ENCODE measurements at regions not wholly inside any gene's neighbourhood (a gene's known extent, or its start where the extent isn't known, plus 50 kb on each side); places are given as distances from the start of the nearest gene placed in this dataset.

- no peaks in the 10 kb centered on the region for H3K4me1 ChIP-seq (ENCODE audit: insufficient read depth, low read length)
- H3K4me3 ChIP-seq (ENCODE audit: low read depth in 1 of 2, low read length in 2 of 2), result no peak overlapping the region
- ATAC-seq (ENCODE audit: insufficient read depth, low read depth), result no peak
- H3K36me3 ChIP-seq (ENCODE audit: insufficient read depth, low read length), result no peaks in the 10 kb centered on the region
- no peak for DNase-seq
- no peaks in the 10 kb centered on the region for H3K27me3 ChIP-seq (ENCODE audit: insufficient read depth, low read length, poor library complexity)
- H3K9ac ChIP-seq (ENCODE audit: low read depth, low read length), result no peak overlapping the region
- H3K4me2 ChIP-seq (ENCODE audit: insufficient read depth, low read length), result no peak overlapping the region
- no peak overlapping the region for H2AFZ ChIP-seq (ENCODE audit: low read depth, low read length)
- H3K27ac ChIP-seq (ENCODE audit: low read length), result no peak overlapping the region
- H3K79me2 ChIP-seq (ENCODE audit: insufficient read depth, low read length), result no peaks in the 10 kb centered on the region
- TF ChIP-seq CTCF (IDR thresholded peaks at IDR 0.05; ENCODE audit: borderline replicate concordance, extremely low read depth, low read length, poor library complexity, severe bottlenecking) (no peak), EZH2 (IDR thresholded peaks at IDR 0.05; ENCODE audit: borderline replicate concordance, low read depth, low read length, severe bottlenecking) (no peak)
- H3K9me3 ChIP-seq (ENCODE audit: insufficient read depth, low read length, severe bottlenecking), result no peaks in the 10 kb centered on the region
- H4K20me1 ChIP-seq (ENCODE audit: insufficient read depth, low read length), result no peaks in the 10 kb centered on the region
These were observed 154.5 kb downstream of the OTOR start for GRCh38 chr20:16902662-16903061.

GRCh38 chr20:16904751-16905150 is 156.6 kb downstream of the OTOR start:
- no peak for TF ChIP-seq CTCF (IDR thresholded peaks at IDR 0.05; ENCODE audit: borderline replicate concordance, extremely low read depth, low read length, poor library complexity, severe bottlenecking)
- TF ChIP-seq EZH2 (IDR thresholded peaks at IDR 0.05; ENCODE audit: borderline replicate concordance, low read depth, low read length, severe bottlenecking), result no peak
- Histone ChIP-seq H3K4me1 (ENCODE audit: insufficient read depth, low read length) (no peaks in the 10 kb centered on the region), H2AFZ (ENCODE audit: low read depth, low read length) (no peak overlapping the region), H3K9me3 (ENCODE audit: insufficient read depth, low read length, severe bottlenecking) (no peaks in the 10 kb centered on the region), H3K4me3 (ENCODE audit: low read depth in 1 of 2, low read length in 2 of 2) (no peak overlapping the region), H3K9ac (ENCODE audit: low read depth, low read length) (no peak overlapping the region), H3K79me2 (ENCODE audit: insufficient read depth, low read length) (no peaks in the 10 kb centered on the region), H3K27ac (ENCODE audit: low read length) (no peak overlapping the region), H3K36me3 (ENCODE audit: insufficient read depth, low read length) (no peaks in the 10 kb centered on the region), H3K4me2 (ENCODE audit: insufficient read depth, low read length) (no peak overlapping the region), H3K27me3 (ENCODE audit: insufficient read depth, low read length, poor library complexity) (no peaks in the 10 kb centered on the region), H4K20me1 (ENCODE audit: insufficient read depth, low read length) (no peaks in the 10 kb centered on the region)
- DNase-seq (no peak), ATAC-seq (ENCODE audit: insufficient read depth, low read depth) (no peak)

DNA sequence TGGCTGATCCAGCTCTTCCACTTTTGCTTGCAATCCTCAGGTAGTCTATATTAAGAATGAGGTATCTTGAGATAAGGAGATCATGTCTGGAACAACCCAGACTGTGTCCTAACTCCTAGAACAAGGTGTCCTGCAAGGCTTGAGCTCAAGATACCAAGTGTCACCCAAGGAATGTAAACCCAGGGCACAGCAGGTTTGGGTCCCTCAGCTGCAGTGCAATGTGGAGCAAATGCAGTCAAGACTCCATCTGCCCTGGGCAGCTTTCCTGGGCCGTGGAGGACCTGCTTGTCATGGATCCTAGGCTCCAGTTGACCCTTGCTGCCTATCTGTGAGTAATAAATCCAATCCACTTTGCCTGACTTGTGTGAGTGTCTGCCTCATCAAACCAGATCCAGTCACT is 166.1 kb downstream of the OTOR start:
- Histone ChIP-seq H2AFZ (ENCODE audit: low read depth, low read length) (no peak overlapping the region), H3K27ac (ENCODE audit: low read length) (no peak overlapping the region), H3K36me3 (ENCODE audit: insufficient read depth, low read length) (no peaks in the 10 kb centered on the region), H4K20me1 (ENCODE audit: insufficient read depth, low read length) (no peaks in the 10 kb centered on the region), H3K4me2 (ENCODE audit: insufficient read depth, low read length) (no peak overlapping the region), H3K4me1 (ENCODE audit: insufficient read depth, low read length) (no peaks in the 10 kb centered on the region), H3K79me2 (ENCODE audit: insufficient read depth, low read length) (no peaks in the 10 kb centered on the region), H3K9ac (ENCODE audit: low read depth, low read length) (no peak overlapping the region), H3K9me3 (ENCODE audit: insufficient read depth, low read length, severe bottlenecking) (no peaks in the 10 kb centered on the region), H3K27me3 (ENCODE audit: insufficient read depth, low read length, poor library complexity) (no peaks in the 10 kb centered on the region), H3K4me3 (ENCODE audit: low read depth in 1 of 2, low read length in 2 of 2) (no peak overlapping the region)
- ATAC-seq (ENCODE audit: insufficient read depth, low read depth) (no peak), DNase-seq (no peak)
- no peak for TF ChIP-seq CTCF (IDR thresholded peaks at IDR 0.05; ENCODE audit: borderline replicate concordance, extremely low read depth, low read length, poor library complexity, severe bottlenecking)
- no peak for TF ChIP-seq EZH2 (IDR thresholded peaks at IDR 0.05; ENCODE audit: borderline replicate concordance, low read depth, low read length, severe bottlenecking)

- H3K9me3 ChIP-seq (ENCODE audit: insufficient read depth, low read length, severe bottlenecking), result no peaks in the 10 kb centered on the region
- no peak for ATAC-seq (ENCODE audit: insufficient read depth, low read depth)
- no peak overlapping the region for H3K27ac ChIP-seq (ENCODE audit: low read length)
- H3K9ac ChIP-seq (ENCODE audit: low read depth, low read length), result no peak overlapping the region
- no peak overlapping the region for H3K4me3 ChIP-seq (ENCODE audit: low read depth in 1 of 2, low read length in 2 of 2)
- H3K4me1 ChIP-seq (ENCODE audit: insufficient read depth, low read length), result no peaks in the 10 kb centered on the region
- no peaks in the 10 kb centered on the region for H4K20me1 ChIP-seq (ENCODE audit: insufficient read depth, low read length)
- H3K79me2 ChIP-seq (ENCODE audit: insufficient read depth, low read length), result no peaks in the 10 kb centered on the region
- TF ChIP-seq EZH2 (IDR thresholded peaks at IDR 0.05; ENCODE audit: borderline replicate concordance, low read depth, low read length, severe bottlenecking) (no peak), CTCF (IDR thresholded peaks at IDR 0.05; ENCODE audit: borderline replicate concordance, extremely low read depth, low read length, poor library complexity, severe bottlenecking) (no peak)
- no peaks in the 10 kb centered on the region for H3K36me3 ChIP-seq (ENCODE audit: insufficient read depth, low read length)
- DNase-seq, result no peak
- H3K4me2 ChIP-seq (ENCODE audit: insufficient read depth, low read length), result no peak overlapping the region
- no peaks in the 10 kb centered on the region for H3K27me3 ChIP-seq (ENCODE audit: insufficient read depth, low read length, poor library complexity)
- no peak overlapping the region for H2AFZ ChIP-seq (ENCODE audit: low read depth, low read length)
These were observed 168.0 kb downstream of the OTOR start for GRCh38 chr20:16916165-16916564.

Measured in DND-41 (cell line).